Keratinocyte (primary cell): ENCODE measurements at regions not wholly inside any gene's neighbourhood (a gene's known extent, or its start where the extent isn't known, plus 50 kb on each side); places are given as distances from the start of the nearest gene placed in this dataset.

ENCODE experiments used
- DNase-seq: peaks from one replicate; pipeline ENCODE4 v3.0.0-alpha.2; 2011; ENCODE audit warnings: low read depth, missing footprints, low spot score
- FAIRE-seq: peaks from 2 replicates; lab custom pipeline; 2011; peaks lifted over from hg19 to GRCh38; lab: Jason Lieb, UNC
- H2AFZ ChIP-seq: 2 replicates; pipeline ENCODE4 v1.6.0; 2012; ENCODE audit warnings: low read length, control low read depth, inconsistent platforms; ENCODE audit not compliant: control insufficient read depth
- H3K27ac ChIP-seq: 2 replicates; pipeline ENCODE4 v1.5.1; 2011; ENCODE audit warnings: low read length; ENCODE audit not compliant: control insufficient read depth, insufficient read depth
- H3K27me3 ChIP-seq: 3 replicates; pipeline ENCODE4 v1.6.0; 2011; ENCODE audit warnings: low read length; ENCODE audit not compliant: control insufficient read depth, insufficient read depth; ENCODE audit errors: extremely low read depth
- H3K36me3 ChIP-seq, 2 experiments: 2 replicates in 1 of 2; 3 replicates in 1 of 2; pipeline ENCODE4 v1.5.1; 2011; ENCODE audit warnings: low read length in 2 of 2, mild to moderate bottlenecking in 1 of 2; ENCODE audit not compliant: control insufficient read depth in 2 of 2, insufficient read depth in 2 of 2; ENCODE audit errors: extremely low read depth in 1 of 2
- H3K4me1 ChIP-seq: 3 replicates; pipeline ENCODE4 v1.5.1; 2011; ENCODE audit warnings: low read length; ENCODE audit not compliant: control insufficient read depth, insufficient read depth; ENCODE audit errors: extremely low read depth
- H3K4me2 ChIP-seq: 3 replicates; pipeline ENCODE4 v1.6.0; 2011; ENCODE audit warnings: low read depth, low read length; ENCODE audit not compliant: control insufficient read depth, insufficient read depth; ENCODE audit errors: extremely low read depth
- H3K4me3 ChIP-seq, 3 experiments: fragments of 200-600 bp in 1 of 3; sonication (generic) in 1 of 3; 2 replicates in 2 of 3; 3 replicates in 1 of 3; pipeline ENCODE4 v1.5.1; 2011 to 2016; ENCODE audit warnings: low read length in 3 of 3, mild to moderate bottlenecking in 3 of 3, control low read depth in 2 of 3, inconsistent platforms in 1 of 3, low read depth in 1 of 3, mixed read lengths in 1 of 3, mixed run types in 1 of 3, moderate library complexity in 1 of 3; ENCODE audit not compliant: control insufficient read depth in 2 of 3, insufficient read depth in 2 of 3; ENCODE audit errors: extremely low read depth in 1 of 3
- H3K79me2 ChIP-seq: 2 replicates; pipeline ENCODE4 v1.6.0; 2012; ENCODE audit warnings: low read length; ENCODE audit not compliant: control insufficient read depth, insufficient read depth
- H3K9ac ChIP-seq: 3 replicates; pipeline ENCODE4 v1.6.0; 2011; ENCODE audit warnings: low read length; ENCODE audit not compliant: control insufficient read depth, insufficient read depth; ENCODE audit errors: extremely low read depth
- H3K9me1 ChIP-seq: 3 replicates; pipeline ENCODE4 v1.6.0; 2011; ENCODE audit warnings: low read length; ENCODE audit not compliant: control insufficient read depth, insufficient read depth; ENCODE audit errors: extremely low read depth
- H3K9me3 ChIP-seq: 2 replicates; pipeline ENCODE4 v1.5.1; 2012; ENCODE audit warnings: low read depth, low read length; ENCODE audit not compliant: control insufficient read depth
- H4K20me1 ChIP-seq: 3 replicates; pipeline ENCODE4 v1.6.0; 2011; ENCODE audit warnings: low read length; ENCODE audit not compliant: control insufficient read depth, insufficient read depth; ENCODE audit errors: extremely low read depth
- CTCF ChIP-seq, 3 experiments: IDR thresholded peaks in 1 of 3; conservative IDR thresholded peaks in 1 of 3; optimal IDR thresholded peaks in 1 of 3; 2 replicates in 2 of 3; 3 replicates in 1 of 3; pipeline versions ENCODE3 to v1.5.1; 2011; ENCODE audit warnings: low read length in 3 of 3, mild to moderate bottlenecking in 3 of 3, moderate library complexity in 2 of 3, control low read depth in 1 of 3, inconsistent platforms in 1 of 3; ENCODE audit not compliant: insufficient read depth in 2 of 3; ENCODE audit errors: extremely low read depth in 1 of 3
- EZH2 ChIP-seq: IDR thresholded peaks from one replicate; pipeline ENCODE4 v1.6.1; 2012; ENCODE audit warnings: inconsistent platforms, mild to moderate bottlenecking, low read length, moderate library complexity
- dilution Hi-C: fragments of 300-500 bp; cut with MboI; formaldehyde crosslinking; loops from one replicate; pipeline ENCODE4 v1.7.0; 2020; ENCODE audit warnings: low sequenced_read_pairs; ENCODE audit not compliant: extremely low pct_ligation_motif_present

- no peaks in the 10 kb centered on the region for H3K4me1 ChIP-seq
- dilution Hi-C loops, result no loop called here
- H3K27ac ChIP-seq, result no peak overlapping the region
- H3K9me1 ChIP-seq, result no peaks in the 10 kb centered on the region
- FAIRE-seq (no peak), DNase-seq (no peak)
- no peaks in the 10 kb centered on the region for H3K79me2 ChIP-seq
- no peaks in the 10 kb centered on the region for H3K27me3 ChIP-seq
- no peak overlapping the region for H3K9ac ChIP-seq
- H3K4me2 ChIP-seq, result no peak overlapping the region
- no peak overlapping the region for H2AFZ ChIP-seq
- no peaks in the 10 kb centered on the region for H4K20me1 ChIP-seq
- H3K9me3 ChIP-seq, result no peaks in the 10 kb centered on the region
- no peak for TF ChIP-seq CTCF (optimal IDR thresholded peaks at IDR 0.05 in 1 of 3, IDR thresholded peaks at IDR 0.05 in 1 of 3, conservative IDR thresholded peaks at IDR 0.05 in 1 of 3; ENCODE audit: extremely low read depth in 1 of 3, insufficient read depth in 2 of 3, low read length in 3 of 3)
- no peak for TF ChIP-seq EZH2
- H3K4me3 ChIP-seq, result no peak overlapping the region
- no peaks in the 10 kb centered on the region for H3K36me3 ChIP-seq
Observed at GRCh38 chr1:58123051-58123450, 423.5 kb downstream of the OMA1 start.

- H2AFZ ChIP-seq, result no peak overlapping the region
- no peaks in the 10 kb centered on the region for H3K36me3 ChIP-seq
- H3K9ac ChIP-seq, result no peak overlapping the region
- H3K27ac ChIP-seq, result no peak overlapping the region
- DNase-seq (no peak), FAIRE-seq (no peak)
- no peaks in the 10 kb centered on the region for H3K4me1 ChIP-seq
- dilution Hi-C loops, result no loop called here
- no peaks in the 10 kb centered on the region for H3K9me3 ChIP-seq
- no peaks in the 10 kb centered on the region for H3K9me1 ChIP-seq
- no peak overlapping the region for H3K4me3 ChIP-seq
- H3K79me2 ChIP-seq, result no peaks in the 10 kb centered on the region
- TF ChIP-seq CTCF (optimal IDR thresholded peaks at IDR 0.05 in 1 of 3, IDR thresholded peaks at IDR 0.05 in 1 of 3, conservative IDR thresholded peaks at IDR 0.05 in 1 of 3; ENCODE audit: extremely low read depth in 1 of 3, insufficient read depth in 2 of 3, low read length in 3 of 3) (no peak), EZH2 (no peak)
- no peaks in the 10 kb centered on the region for H3K27me3 ChIP-seq
- no peak overlapping the region for H3K4me2 ChIP-seq
- H4K20me1 ChIP-seq, result no peaks in the 10 kb centered on the region
Observed at GRCh38 chr1:58119971-58120370, 426.6 kb downstream of the OMA1 start.
